Ovary (tissue), 3 donors: ENCODE measurements at regions not wholly inside any gene's neighbourhood (a gene's known extent, or its start where the extent isn't known, plus 50 kb on each side); places are given as distances from the start of the nearest gene placed in this dataset.

Source experiments
- CTCF ChIP-seq, 3 donors: fragments of 450-650 bp in 2 of 3; fragments of 200-600 bp in 1 of 3; IDR thresholded peaks; one replicate each; pipeline versions ENCODE4 v1.5.1 to v1.8.0; 2016 to 2022; ENCODE audit warnings: antibody characterized with exemption in 3 of 3, mild to moderate bottlenecking in 1 of 3
- EP300 ChIP-seq: sonication (generic); formaldehyde crosslinking; IDR thresholded peaks from one replicate; pipeline ENCODE4 v1.6.1; 2017; ENCODE audit warnings: antibody characterized with exemption
- POLR2A ChIP-seq: fragments of 450-650 bp; IDR thresholded peaks from one replicate; pipeline ENCODE4 v1.6.1; 2017; ENCODE audit warnings: antibody characterized with exemption, mild to moderate bottlenecking, moderate library complexity
- donor health status: DM: no; HTN: no; CAD: no.

GRCh38 chr20:50427719-50428083, 82.5 kb upstream of the PTPN1 start:
- TF ChIP-seq CTCF (IDR thresholded peaks at IDR 0.05), result no peak
- TF ChIP-seq EP300, result no peak
- TF ChIP-seq POLR2A, result no peak
